HG03045 (cell line): ENCODE measurements at regions not wholly inside any gene's neighbourhood (a gene's known extent, or its start where the extent isn't known, plus 50 kb on each side); places are given as distances from the start of the nearest gene placed in this dataset.
"Not testable (repeated sequence)": the region's sequence is repeated elsewhere in the genome, so short reads cannot be mapped to it uniquely, and the experiment has no call there.

ENCODE experiments used
- ATAC-seq: cut with Tn5 transposase; IDR thresholded peaks from one replicate; pipeline ENCODE4 v1.9.1; 2021; ENCODE audit warnings: mild to moderate bottlenecking, moderate library complexity; ENCODE audit not compliant: unreplicated experiment

DNA sequence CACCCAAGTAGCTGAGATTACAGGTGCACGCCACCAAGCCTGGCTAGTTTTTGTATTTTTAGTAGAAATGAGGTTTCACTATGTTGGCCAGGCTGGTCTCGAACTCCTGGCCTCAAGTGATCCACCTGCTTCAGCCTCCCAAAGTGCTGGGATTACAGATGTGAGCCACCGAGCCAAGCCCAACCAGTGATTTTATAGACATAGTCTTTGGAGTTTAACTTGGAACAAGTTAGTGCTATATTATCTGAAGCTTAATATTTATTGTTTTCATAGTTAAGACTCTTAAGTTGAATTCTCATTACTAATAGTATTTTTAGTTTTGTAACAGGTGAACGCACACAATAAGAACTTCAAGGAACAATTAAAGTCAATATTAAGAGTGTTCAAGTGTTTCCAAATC lies 122.1 kb downstream of the SPAG6 start:
- not testable (repeated sequence) for ATAC-seq

DNA sequence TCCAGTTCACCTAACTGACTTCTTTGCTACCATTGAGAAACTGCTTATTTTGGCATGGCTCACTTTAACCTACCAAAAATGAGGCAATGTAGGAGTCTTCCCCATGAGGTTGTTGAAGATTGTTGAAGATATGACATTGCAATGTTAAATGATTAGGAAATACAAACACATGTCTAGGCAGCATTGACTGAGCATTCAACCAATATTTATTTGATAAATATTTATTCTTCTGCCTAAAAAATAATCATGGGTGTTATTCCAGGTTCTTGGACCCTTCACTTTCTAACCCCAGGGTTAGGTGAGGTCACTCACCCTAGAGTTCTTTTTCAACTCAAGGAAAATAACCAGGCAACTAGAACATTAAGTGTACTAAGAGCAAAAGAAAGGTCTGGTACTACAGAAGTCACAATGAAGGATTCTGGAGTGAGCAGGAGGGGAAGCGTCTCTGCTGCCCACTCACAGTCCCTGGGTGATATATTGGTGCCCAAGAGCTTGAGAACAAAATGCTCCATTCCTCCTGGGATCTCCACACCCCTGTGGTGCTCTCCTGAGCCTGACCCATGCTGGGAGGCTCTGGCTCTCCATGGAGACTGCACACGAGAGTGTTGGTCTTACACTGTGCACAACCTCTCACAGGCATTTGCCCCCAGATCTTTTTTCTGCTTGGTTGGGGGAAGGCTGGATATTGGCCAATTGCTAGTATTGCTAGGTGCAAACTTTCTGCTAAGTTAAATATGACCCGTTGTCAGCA lies 123.4 kb downstream of the SPAG6 start:
- no peak for ATAC-seq

DNA sequence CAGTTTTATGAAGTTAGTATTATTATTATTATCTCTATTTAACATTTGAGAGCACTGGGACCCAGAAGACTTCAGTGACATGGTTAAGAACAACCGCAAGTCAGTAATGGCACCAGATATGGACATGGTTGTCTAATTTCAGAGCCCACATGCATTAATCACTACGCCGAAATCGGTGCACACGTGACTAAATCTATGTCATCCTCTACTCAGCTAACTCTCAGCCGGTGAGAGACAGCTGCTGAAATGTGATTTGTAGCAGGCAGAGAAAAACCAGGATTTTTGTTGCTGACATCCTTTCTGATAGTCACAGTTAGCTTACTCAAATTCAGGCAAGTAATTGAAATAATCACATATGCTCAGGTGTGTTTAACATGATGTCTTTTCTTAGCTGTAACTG lies 127.7 kb downstream of the SPAG6 start:
- no peak for ATAC-seq

DNA sequence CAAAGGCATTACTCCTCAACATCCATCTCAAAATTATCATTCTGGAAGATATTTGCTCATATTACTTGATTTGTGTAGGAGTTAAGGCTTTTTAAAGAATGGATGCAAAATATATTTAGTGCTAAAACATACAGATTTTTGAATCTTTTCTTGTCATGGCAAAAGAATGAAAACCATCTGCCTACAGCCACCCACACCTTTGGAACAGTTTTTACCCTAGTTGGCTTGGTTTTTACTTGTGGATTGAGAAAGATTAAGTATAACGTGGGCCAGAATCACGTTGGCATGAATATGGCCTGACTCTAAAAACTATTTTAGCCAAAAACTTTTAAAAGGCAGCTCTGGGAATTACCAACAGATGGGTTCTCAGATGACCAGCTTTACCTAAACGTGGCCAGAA lies 128.2 kb downstream of the SPAG6 start:
- no peak for ATAC-seq

DNA sequence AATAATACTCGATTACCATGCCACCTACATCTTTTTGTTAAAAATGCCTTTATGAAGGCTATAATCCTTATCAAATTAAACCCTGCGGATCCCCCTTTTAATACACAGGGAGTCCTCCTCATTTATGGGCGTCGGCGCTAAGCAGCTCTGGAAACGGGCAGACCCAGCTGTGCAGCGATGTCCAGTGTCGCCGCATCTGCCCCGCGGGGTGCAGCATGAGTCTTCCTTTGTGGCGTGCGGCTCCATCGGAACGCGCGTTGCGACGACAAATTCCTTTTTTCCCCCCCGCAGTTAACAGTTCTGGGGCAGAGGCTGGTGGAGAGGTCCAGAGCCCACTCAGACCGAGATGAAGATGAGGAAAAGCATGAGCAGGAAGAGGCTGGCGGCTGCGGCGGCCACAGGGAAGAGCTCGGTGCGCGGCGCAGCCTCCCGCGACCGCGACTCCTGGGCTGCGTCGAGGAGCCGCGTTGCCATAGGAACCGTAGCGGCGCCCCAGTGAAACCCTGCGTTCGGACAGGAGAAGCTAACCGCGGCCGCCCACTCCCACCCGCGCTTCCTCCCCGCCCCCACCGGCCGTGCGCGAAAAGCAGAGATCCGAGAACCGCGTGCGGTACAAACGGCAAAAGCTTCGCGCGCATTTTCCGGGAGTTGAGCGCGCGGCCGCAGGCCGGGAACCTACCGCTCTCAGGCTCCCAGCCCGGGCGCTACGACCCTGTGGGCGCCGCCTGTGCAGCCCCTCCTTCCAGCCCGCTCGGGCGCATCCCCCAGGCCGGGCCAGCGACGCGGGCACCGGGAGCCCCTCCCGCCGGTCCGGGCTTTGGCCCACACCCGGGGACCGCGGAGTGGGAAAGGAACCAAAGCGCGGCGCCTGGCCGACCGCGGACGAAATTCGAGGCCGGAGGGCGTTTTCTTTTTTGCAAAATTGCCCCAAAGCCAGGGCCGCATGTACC lies 130.6 kb downstream of the SPAG6 start:
- peak; percentile 51 for ATAC-seq

DNA sequence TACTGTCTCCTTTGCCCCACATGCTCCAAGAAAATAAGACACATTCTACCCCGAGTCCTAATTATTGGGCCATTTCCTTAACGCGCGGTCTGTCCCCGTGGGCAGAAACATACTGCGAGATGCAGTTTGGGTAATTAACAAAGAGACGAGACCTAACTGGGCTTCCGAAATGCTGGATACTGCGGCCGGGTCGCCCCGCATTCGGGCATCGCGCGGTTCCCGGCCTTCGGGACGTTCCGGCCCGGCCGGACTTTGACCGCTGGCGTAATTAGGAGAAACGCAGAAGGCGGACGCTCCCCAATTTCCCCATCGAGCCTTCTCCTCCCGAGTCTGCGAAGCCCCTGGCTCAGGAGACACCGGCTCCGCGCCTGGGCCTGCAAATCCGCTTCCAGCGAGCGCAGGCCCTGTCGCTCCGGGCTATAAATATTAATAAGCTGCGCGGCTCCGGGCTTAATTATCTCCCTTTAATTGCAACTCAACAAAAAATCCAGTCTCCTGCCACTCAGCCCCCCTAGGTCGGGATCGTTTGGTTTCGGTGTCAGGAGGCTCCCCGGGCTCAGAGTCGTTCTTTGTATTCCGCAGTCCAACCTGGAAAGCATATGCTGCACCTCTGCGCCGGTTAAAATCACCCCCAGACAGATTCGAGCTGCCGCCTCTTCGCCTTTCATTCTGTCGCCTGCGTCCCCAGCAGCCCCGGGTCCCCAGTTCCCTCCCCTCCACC lies 131.5 kb downstream of the SPAG6 start:
- ATAC-seq: no peak

DNA sequence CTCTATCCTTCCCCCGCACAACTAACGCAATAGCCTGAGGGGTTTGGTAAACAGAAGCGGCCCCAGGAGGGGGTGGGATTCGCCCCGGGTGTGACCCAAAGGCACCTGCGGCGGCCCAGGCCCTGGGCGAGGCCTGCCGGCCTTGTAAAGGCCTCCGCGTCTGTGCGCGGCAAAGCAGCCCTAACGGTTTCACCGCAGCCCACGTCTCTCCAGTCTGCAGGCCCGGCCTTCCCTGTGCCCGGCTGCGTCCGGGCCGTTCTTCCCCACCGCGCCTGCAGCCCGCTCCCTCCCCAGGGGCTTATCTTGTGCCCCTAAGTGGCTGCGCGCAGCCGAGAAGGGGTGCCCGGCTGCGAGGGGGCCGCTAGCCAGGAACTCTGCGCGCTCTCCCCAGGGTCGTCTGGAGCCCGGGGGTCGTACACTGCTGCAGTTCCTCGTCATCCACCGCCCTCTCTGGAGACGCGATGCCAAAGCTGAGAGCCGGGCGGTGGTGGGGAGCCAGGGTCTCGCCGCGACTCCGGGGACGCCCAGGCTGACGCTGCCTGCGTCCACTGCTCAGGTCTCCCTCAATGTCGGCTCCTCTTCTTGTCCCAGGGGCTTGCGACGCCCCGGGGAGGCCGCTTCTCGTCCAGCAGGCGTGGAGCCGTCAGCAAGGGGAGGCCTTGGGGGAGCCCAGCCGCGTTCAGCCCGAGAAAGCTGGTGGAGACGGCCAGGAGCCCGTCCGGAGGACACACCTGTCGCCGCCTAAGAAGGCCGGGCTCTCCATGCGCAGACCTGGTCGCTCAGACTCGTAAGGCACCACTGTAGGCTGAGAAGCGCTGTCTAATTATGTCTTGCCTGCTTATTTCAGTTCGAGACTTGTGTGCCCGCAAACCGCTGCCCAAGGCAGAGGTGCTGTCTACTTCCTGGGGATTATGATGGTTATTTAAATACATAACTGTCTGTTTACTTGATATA lies 132.3 kb downstream of the SPAG6 start:
- ATAC-seq: no peak

DNA sequence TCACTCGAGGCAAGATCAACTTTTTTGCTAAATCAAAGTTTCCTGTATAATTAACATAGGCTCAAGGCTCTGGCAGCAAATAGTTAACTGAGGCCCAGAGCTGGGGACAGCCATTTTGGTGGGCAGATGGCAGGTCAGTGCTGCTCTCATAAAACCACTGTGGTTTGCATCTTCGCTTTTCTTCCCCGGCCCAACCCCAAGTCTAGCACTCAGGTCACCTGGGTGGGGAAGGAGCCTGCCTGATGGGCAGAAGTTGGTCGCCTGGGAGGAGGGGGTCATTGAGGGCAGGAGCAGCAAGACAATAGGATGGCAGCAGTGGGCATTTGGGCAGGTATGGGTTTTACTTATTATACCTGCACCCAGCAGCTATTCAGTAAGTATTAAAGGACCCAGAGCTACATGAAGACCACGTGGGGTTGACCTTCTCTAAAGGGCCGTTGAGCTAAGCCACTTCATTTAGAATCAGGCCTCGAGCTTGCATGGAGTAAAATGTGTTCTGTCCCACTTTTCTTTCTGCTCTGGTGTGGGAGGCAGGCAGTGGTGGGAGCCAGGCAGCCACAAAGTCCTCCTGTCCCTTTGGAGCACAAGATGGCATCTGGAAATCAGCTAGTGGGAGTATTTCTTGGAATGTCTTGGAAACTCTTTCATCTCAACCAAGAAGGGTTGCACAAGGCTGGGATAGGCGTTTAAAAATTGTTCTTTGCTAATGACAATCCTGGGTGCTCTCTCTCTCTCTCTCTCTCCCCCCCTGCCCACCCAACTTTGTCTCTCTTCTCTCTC lies 133.4 kb downstream of the SPAG6 start:
- ATAC-seq: no peak

DNA sequence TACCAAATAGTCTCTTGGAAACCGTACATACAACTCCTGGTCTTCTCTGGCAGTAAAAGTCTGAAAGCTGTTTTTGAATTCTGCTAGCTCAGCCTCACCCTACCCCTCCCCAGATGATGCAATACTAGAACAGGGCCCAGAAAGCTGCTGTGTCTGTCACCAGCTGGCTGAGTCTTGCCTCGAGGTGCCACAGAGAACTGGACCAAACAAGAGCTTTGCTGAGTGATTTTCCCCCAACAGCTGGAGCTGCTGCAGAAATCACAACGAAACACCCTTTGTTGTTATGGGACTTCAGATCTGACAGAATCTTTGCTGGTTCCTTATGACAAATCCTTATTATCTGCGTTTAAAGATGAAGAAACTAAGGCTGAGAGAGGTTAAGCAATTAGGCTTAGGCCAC lies 134.1 kb downstream of the SPAG6 start:
- no peak for ATAC-seq

DNA sequence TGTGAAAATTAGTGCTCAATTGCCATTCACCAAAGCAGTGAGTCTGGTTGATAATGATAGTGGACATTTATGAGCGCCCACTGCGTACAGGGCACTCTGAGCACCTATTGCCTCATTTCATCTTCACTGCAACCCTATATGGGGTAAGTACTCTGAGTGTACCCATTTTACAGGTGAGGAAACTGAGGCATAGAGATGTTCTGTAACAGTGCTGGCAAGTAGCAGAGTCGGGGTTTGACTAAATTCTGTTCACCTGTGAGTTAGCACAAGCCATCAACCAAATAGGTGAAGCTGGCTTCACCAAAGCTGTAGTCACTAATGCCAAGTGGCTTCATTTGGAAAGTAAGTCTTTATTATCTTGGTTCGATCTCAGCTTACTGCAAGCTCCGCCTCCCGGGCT lies 135.8 kb downstream of the SPAG6 start:
- ATAC-seq: no peak

DNA sequence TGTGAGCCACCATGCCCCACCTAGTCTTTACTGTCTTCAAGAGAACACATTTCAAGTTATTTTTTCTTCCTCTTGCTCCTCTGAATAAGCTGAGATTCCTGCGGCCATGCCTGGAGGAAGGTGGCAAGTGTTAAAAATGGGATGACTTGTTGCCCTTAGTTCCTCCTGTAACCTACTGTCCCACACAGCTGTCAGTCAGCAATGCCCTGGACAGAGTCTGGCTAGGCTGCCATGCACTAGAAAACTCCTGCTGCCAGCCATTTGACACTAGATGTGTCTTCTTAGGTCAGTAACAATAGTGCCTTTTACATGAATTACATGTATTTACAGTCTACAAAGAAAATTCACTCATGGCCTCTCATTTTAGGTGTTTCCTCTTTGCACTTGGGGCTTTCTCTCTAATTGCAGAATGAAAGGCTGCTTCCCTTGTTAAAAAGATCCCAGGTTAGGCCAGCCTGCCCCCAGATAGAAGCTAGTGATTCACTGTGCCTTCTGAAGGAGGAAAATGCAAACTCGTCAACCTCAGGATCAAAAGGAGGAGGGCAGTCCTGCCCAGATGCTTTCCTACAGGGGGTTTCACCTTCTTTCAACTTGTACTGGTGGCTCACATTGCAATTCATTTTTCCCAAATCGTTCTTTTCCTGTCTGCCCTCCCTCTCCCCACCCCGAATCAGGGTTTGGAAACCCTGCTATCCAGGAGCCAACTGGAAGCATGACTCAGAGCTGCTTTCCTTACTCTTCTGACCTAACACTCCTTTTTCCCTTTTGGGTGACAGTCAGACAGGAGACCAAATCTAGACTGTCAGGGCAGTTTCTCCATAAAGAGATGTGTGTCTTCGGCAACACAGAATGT lies 136.6 kb downstream of the SPAG6 start:
- ATAC-seq: no peak

DNA sequence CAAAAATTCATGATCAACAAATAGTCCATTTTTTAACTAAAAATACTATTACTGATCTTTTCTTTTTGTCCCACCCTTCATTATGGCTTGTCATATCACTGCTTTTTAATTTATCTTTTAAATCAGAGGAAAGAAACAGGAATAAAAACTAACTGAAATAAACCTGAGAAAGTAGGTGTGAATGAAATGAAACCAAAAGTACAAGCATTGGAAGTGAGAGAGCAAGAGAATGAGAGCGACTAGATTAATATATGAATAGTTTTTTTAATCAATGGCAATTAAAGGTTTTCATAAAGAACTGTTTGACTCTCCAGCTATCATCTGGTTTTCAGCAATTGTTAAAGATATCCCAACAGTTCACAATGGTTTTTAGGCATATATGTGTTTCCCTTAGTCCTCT lies 137.8 kb downstream of the SPAG6 start:
- no peak for ATAC-seq
